Amniotic epithelial cell (primary cell): ENCODE measurements at regions not wholly inside any gene's neighbourhood (a gene's known extent, or its start where the extent isn't known, plus 50 kb on each side); places are given as distances from the start of the nearest gene placed in this dataset.
"Not testable (repeated sequence)": the region's sequence is repeated elsewhere in the genome, so short reads cannot be mapped to it uniquely, and the experiment has no call there.

Experiments used
- DNase-seq: peaks from one replicate; pipeline ENCODE4 v3.0.0-alpha.2; 2010; ENCODE audit warnings: low read depth

- DNase-seq, result not testable (repeated sequence)
Observed at GRCh38 chr10:46803082-46803481, 108.1 kb upstream of the PTPN20 start.

- DNase-seq, result not testable (repeated sequence)
Observed at GRCh38 chr10:46810222-46810621, 101.0 kb upstream of the PTPN20 start.

GRCh38 chr10:46816126-46816525 is 95.1 kb upstream of the PTPN20 start:
- not testable (repeated sequence) for DNase-seq

GRCh38 chr10:46840393-46841050 is 70.7 kb upstream of the PTPN20 start:
- DNase-seq, result not testable (repeated sequence)

- not testable (repeated sequence) for DNase-seq
Observed at GRCh38 chr10:46841051-46841593, 70.1 kb upstream of the PTPN20 start.

- DNase-seq, result not testable (repeated sequence)
Observed at GRCh38 chr10:46845194-46845593, 66.0 kb upstream of the PTPN20 start.

- not testable (repeated sequence) for DNase-seq
Observed at GRCh38 chr10:46845640-46846039, 65.6 kb upstream of the PTPN20 start.

- not testable (repeated sequence) for DNase-seq
Observed at GRCh38 chr10:46860753-46861152, 50.5 kb upstream of the PTPN20 start.
